ENCODE measurements at regions not wholly inside any gene's neighbourhood (a gene's known extent, or its start where the extent isn't known, plus 50 kb on each side); places are given as distances from the start of the nearest gene placed in this dataset.

GRCh38 chr20:37456948-37457347 is 64.1 kb upstream of the NNAT start:
- ChIA-PET CTCF (no interaction called here), POLR2A (no interaction called here)
- no peak overlapping the region for H3K4me3 ChIP-seq (ENCODE audit: low read depth in 2 of 2, low read length in 1 of 2)
- no peaks in the 10 kb centered on the region for H4K20me1 ChIP-seq (ENCODE audit: insufficient read depth)
- DNase-seq, result no peak
- WGBS (ENCODE audit: low lambda C conversion rate), result 4% methylated on average over 2 of the region's 2 CpGs
- no peak overlapping the region for H3K27ac ChIP-seq (ENCODE audit: low read depth in 2 of 2, low read length in 1 of 2)
- H3K9ac ChIP-seq, result no peak overlapping the region
- H3K27me3 ChIP-seq (ENCODE audit: insufficient read depth), result no peaks in the 10 kb centered on the region; the same call in 1 of the 2 replicates
- no peak overlapping the region for H2AFZ ChIP-seq (ENCODE audit: low read depth)
- H3K4me1 ChIP-seq (ENCODE audit: control insufficient read depth in 1 of 2, insufficient read depth in 2 of 2, low read depth in 1 of 2, low read length in 1 of 2), result no peaks in the 10 kb centered on the region
- H3K9me3 ChIP-seq, result no peaks in the 10 kb centered on the region
- no peaks in the 10 kb centered on the region for H3K36me3 ChIP-seq (replicated peaks in 1 of 2; ENCODE audit: control insufficient read depth in 1 of 2, insufficient read depth in 2 of 2, low read length in 1 of 2)
- no peaks in the 10 kb centered on the region for H3K9me2 ChIP-seq
- H3K4me2 ChIP-seq, result no peak overlapping the region
- H3F3A ChIP-seq (replicated peaks; ENCODE audit: insufficient read depth), result no peaks in the 10 kb centered on the region
- no peaks in the 10 kb centered on the region for H3K79me2 ChIP-seq (ENCODE audit: insufficient read depth)
- TF ChIP-seq RXRA (IDR thresholded peaks at IDR 0.05; ENCODE audit: borderline replicate concordance, low read depth), result no peak
- no peak for TF ChIP-seq EP300 (IDR thresholded peaks at IDR 0.05; ENCODE audit: borderline replicate concordance in 1 of 2, low read depth in 1 of 2, low read length in 1 of 2)
- TF ChIP-seq IRF3 (IDR thresholded peaks at IDR 0.05; ENCODE audit: low read depth, low read length), result no peak
- no peak for TF ChIP-seq POLR2AphosphoS5 (IDR thresholded peaks at IDR 0.05; ENCODE audit: low read depth, low read length)
- no peak for TF ChIP-seq REST (IDR thresholded peaks at IDR 0.05; ENCODE audit: low read depth, low read length)
- TF ChIP-seq ZBTB33 (IDR thresholded peaks at IDR 0.05; ENCODE audit: borderline replicate concordance, low read depth), result no peak
- no peak for TF ChIP-seq GABPA (IDR thresholded peaks at IDR 0.05; ENCODE audit: low read depth)
- TF ChIP-seq RFX5 (IDR thresholded peaks at IDR 0.05; ENCODE audit: low read length), result no peak
- no peak for TF ChIP-seq CHD2 (IDR thresholded peaks at IDR 0.05; ENCODE audit: low read length, partially characterized antibody)
- TF ChIP-seq PBX3 (IDR thresholded peaks at IDR 0.05), result no peak
- TF ChIP-seq RCOR1 (IDR thresholded peaks at IDR 0.05; ENCODE audit: low read length), result no peak
- no peak for TF ChIP-seq FOXJ3 (CRISPR knock-in tag; IDR thresholded peaks at IDR 0.05)
- no peak for TF ChIP-seq MAX (IDR thresholded peaks at IDR 0.05; ENCODE audit: low read depth)
- TF ChIP-seq TEAD4 (IDR thresholded peaks at IDR 0.05; ENCODE audit: borderline replicate concordance, insufficient read depth), result no peak
- no peak for TF ChIP-seq YY1 (IDR thresholded peaks at IDR 0.05; ENCODE audit: low read depth)
- no peak for TF ChIP-seq SIN3A (IDR thresholded peaks at IDR 0.05; ENCODE audit: borderline replicate concordance, low read depth, low read length)
